ENCODE measurements at regions not wholly inside any gene's neighbourhood (a gene's known extent, or its start where the extent isn't known, plus 50 kb on each side); places are given as distances from the start of the nearest gene placed in this dataset.

- Histone ChIP-seq H3K9ac (ENCODE audit: low read depth in 1 of 3, low read length in 3 of 3) (no peak overlapping the region), H3K4me3 (ENCODE audit: low read length in 3 of 3) (no peak overlapping the region), H3K9me3 (ENCODE audit: control insufficient read depth in 3 of 3, low read length in 3 of 3) (no peaks in the 10 kb centered on the region), H3K27me3 (ENCODE audit: control insufficient read depth in 3 of 3, insufficient read depth in 3 of 3, low read length in 3 of 3) (no peaks in the 10 kb centered on the region), H3K4me1 (ENCODE audit: control insufficient read depth in 3 of 3, insufficient read depth in 3 of 3, low read length in 3 of 3) (peaks cover 3 to 5% (median 4%) of the 10 kb centered on the region in 3 donors), H3K27ac (ENCODE audit: low read depth, low read length) (no peak overlapping the region), H3K36me3 (ENCODE audit: control insufficient read depth in 3 of 3, insufficient read depth in 3 of 3, low read length in 3 of 3) (peaks cover 8 to 36% (median 17%) of the 10 kb centered on the region in 3 donors)
Observed at GRCh38 chr16:31709181-31709580, 164.4 kb upstream of the ZNF267 start.

- peaks cover 3 to 28% (median 15%) of the 10 kb centered on the region in 3 donors for H3K36me3 ChIP-seq (ENCODE audit: control insufficient read depth in 3 of 3, insufficient read depth in 3 of 3, low read length in 3 of 3)
- peaks cover 10 to 12% (median 10%) of the 10 kb centered on the region in 3 donors for H3K4me1 ChIP-seq (ENCODE audit: control insufficient read depth in 3 of 3, insufficient read depth in 3 of 3, low read length in 3 of 3)
- H3K27me3 ChIP-seq (ENCODE audit: control insufficient read depth in 3 of 3, insufficient read depth in 3 of 3, low read length in 3 of 3), result no peaks in the 10 kb centered on the region
- no peak overlapping the region for H3K9ac ChIP-seq (ENCODE audit: low read depth in 1 of 3, low read length in 3 of 3)
- no peak overlapping the region for H3K4me3 ChIP-seq (ENCODE audit: low read length in 3 of 3)
- no peaks in the 10 kb centered on the region for H3K9me3 ChIP-seq (ENCODE audit: control insufficient read depth in 3 of 3, low read length in 3 of 3)
- no peak overlapping the region for H3K27ac ChIP-seq (ENCODE audit: low read depth, low read length)
Observed at GRCh38 chr16:31710134-31710533, 163.5 kb upstream of the ZNF267 start.

GRCh38 chr16:31710880-31711279 is 162.7 kb upstream of the ZNF267 start:
- Histone ChIP-seq H3K9ac (ENCODE audit: low read depth in 1 of 3, low read length in 3 of 3) (no peak overlapping the region), H3K27me3 (ENCODE audit: control insufficient read depth in 3 of 3, insufficient read depth in 3 of 3, low read length in 3 of 3) (no peaks in the 10 kb centered on the region), H3K36me3 (ENCODE audit: control insufficient read depth in 3 of 3, insufficient read depth in 3 of 3, low read length in 3 of 3) (peaks cover 7 to 22% (median 13%) of the 10 kb centered on the region in 3 donors), H3K4me1 (ENCODE audit: control insufficient read depth in 3 of 3, insufficient read depth in 3 of 3, low read length in 3 of 3) (peaks cover 10 to 14% (median 12%) of the 10 kb centered on the region in 3 donors), H3K9me3 (ENCODE audit: control insufficient read depth in 3 of 3, low read length in 3 of 3) (no peaks in the 10 kb centered on the region), H3K27ac (ENCODE audit: low read depth, low read length) (no peak overlapping the region), H3K4me3 (ENCODE audit: low read length in 3 of 3) (no peak overlapping the region)

- no peaks in the 10 kb centered on the region for H3K27me3 ChIP-seq (ENCODE audit: control insufficient read depth in 3 of 3, insufficient read depth in 3 of 3, low read length in 3 of 3)
- H3K4me1 ChIP-seq (ENCODE audit: control insufficient read depth in 3 of 3, insufficient read depth in 3 of 3, low read length in 3 of 3), result peaks cover 10 to 14% (median 12%) of the 10 kb centered on the region in 3 donors
- no peaks in the 10 kb centered on the region for H3K9me3 ChIP-seq (ENCODE audit: control insufficient read depth in 3 of 3, low read length in 3 of 3)
- H3K4me3 ChIP-seq (ENCODE audit: low read length in 3 of 3), result no peak overlapping the region
- peaks cover 9 to 20% (median 18%) of the 10 kb centered on the region in 3 donors for H3K36me3 ChIP-seq (ENCODE audit: control insufficient read depth in 3 of 3, insufficient read depth in 3 of 3, low read length in 3 of 3)
- H3K27ac ChIP-seq (ENCODE audit: low read depth, low read length), result no peak overlapping the region
- no peak overlapping the region for H3K9ac ChIP-seq (ENCODE audit: low read depth in 1 of 3, low read length in 3 of 3)
Observed at GRCh38 chr16:31711344-31711845, 162.2 kb upstream of the ZNF267 start.

- Histone ChIP-seq H3K4me3 (ENCODE audit: low read length in 3 of 3) (no peak overlapping the region), H3K27me3 (ENCODE audit: control insufficient read depth in 3 of 3, insufficient read depth in 3 of 3, low read length in 3 of 3) (no peaks in the 10 kb centered on the region), H3K36me3 (ENCODE audit: control insufficient read depth in 3 of 3, insufficient read depth in 3 of 3, low read length in 3 of 3) (peaks cover 8 to 18% (median 13%) of the 10 kb centered on the region in 3 donors), H3K27ac (ENCODE audit: low read depth, low read length) (no peak overlapping the region), H3K4me1 (ENCODE audit: control insufficient read depth in 3 of 3, insufficient read depth in 3 of 3, low read length in 3 of 3) (peaks cover 10 to 14% (median 12%) of the 10 kb centered on the region in 3 donors), H3K9me3 (ENCODE audit: control insufficient read depth in 3 of 3, low read length in 3 of 3) (no peaks in the 10 kb centered on the region), H3K9ac (ENCODE audit: low read depth in 1 of 3, low read length in 3 of 3) (no peak overlapping the region)
Observed at GRCh38 chr16:31712064-31712540, 161.5 kb upstream of the ZNF267 start.

GRCh38 chr16:31713071-31713944 is 160.3 kb upstream of the ZNF267 start:
- peaks cover 6 to 14% (median 8%) of the 10 kb centered on the region in 3 donors for H3K36me3 ChIP-seq (ENCODE audit: control insufficient read depth in 3 of 3, insufficient read depth in 3 of 3, low read length in 3 of 3)
- no peaks in the 10 kb centered on the region for H3K9me3 ChIP-seq (ENCODE audit: control insufficient read depth in 3 of 3, low read length in 3 of 3)
- H3K9ac ChIP-seq (ENCODE audit: low read depth in 1 of 3, low read length in 3 of 3), result peak overlapping the region; percentile 88 to 98 (median 98)
- H3K27me3 ChIP-seq (ENCODE audit: control insufficient read depth in 3 of 3, insufficient read depth in 3 of 3, low read length in 3 of 3), result no peaks in the 10 kb centered on the region
- peaks cover 12 to 14% (median 14%) of the 10 kb centered on the region in 3 donors for H3K4me1 ChIP-seq (ENCODE audit: control insufficient read depth in 3 of 3, insufficient read depth in 3 of 3, low read length in 3 of 3)
- peak overlapping the region; percentile 74 to 95 (median 94) for H3K4me3 ChIP-seq (ENCODE audit: low read length in 3 of 3)
- H3K27ac ChIP-seq (ENCODE audit: low read depth, low read length), result peak overlapping the region; percentile 89

- peak overlapping the region; percentile 89 for H3K27ac ChIP-seq (ENCODE audit: low read depth, low read length)
Observed at GRCh38 chr16:31713945-31714902, 159.4 kb upstream of the ZNF267 start.

GRCh38 chr16:31714903-31715504 is 158.6 kb upstream of the ZNF267 start:
- Histone ChIP-seq H3K9me3 (ENCODE audit: control insufficient read depth in 3 of 3, low read length in 3 of 3) (no peaks in the 10 kb centered on the region), H3K36me3 (ENCODE audit: control insufficient read depth in 3 of 3, insufficient read depth in 3 of 3, low read length in 3 of 3) (peaks cover 4 to 12% (median 8%) of the 10 kb centered on the region in 3 donors), H3K4me3 (ENCODE audit: low read length in 3 of 3) (peak overlapping the region in 1 of 3 donors; percentile 94), H3K27me3 (ENCODE audit: control insufficient read depth in 3 of 3, insufficient read depth in 3 of 3, low read length in 3 of 3) (no peaks in the 10 kb centered on the region), H3K9ac (ENCODE audit: low read depth in 1 of 3, low read length in 3 of 3) (no peak overlapping the region), H3K4me1 (ENCODE audit: control insufficient read depth in 3 of 3, insufficient read depth in 3 of 3, low read length in 3 of 3) (peaks cover 12 to 21% (median 21%) of the 10 kb centered on the region in 3 donors), H3K27ac (ENCODE audit: low read depth, low read length) (no peak overlapping the region)

More at GRCh38 chr16:31713945-31714902, 159.4 kb upstream of the ZNF267 start:
- Histone ChIP-seq H3K9me3 (ENCODE audit: control insufficient read depth in 3 of 3, low read length in 3 of 3) (no peaks in the 10 kb centered on the region), H3K27me3 (ENCODE audit: control insufficient read depth in 3 of 3, insufficient read depth in 3 of 3, low read length in 3 of 3) (no peaks in the 10 kb centered on the region), H3K9ac (ENCODE audit: low read depth in 1 of 3, low read length in 3 of 3) (peak overlapping the region; percentile 88 to 98 (median 98)), H3K4me1 (ENCODE audit: control insufficient read depth in 3 of 3, insufficient read depth in 3 of 3, low read length in 3 of 3) (peaks cover 12 to 21% (median 19%) of the 10 kb centered on the region in 3 donors), H3K4me3 (ENCODE audit: low read length in 3 of 3) (peak overlapping the region; percentile 74 to 95 (median 94)), H3K36me3 (ENCODE audit: control insufficient read depth in 3 of 3, insufficient read depth in 3 of 3, low read length in 3 of 3) (peaks cover 4 to 10% (median 8%) of the 10 kb centered on the region in 3 donors)

GRCh38 chr16:31715915-31716314 is 157.7 kb upstream of the ZNF267 start:
- Histone ChIP-seq H3K36me3 (ENCODE audit: control insufficient read depth in 3 of 3, insufficient read depth in 3 of 3, low read length in 3 of 3) (peaks cover 4 to 14% (median 8%) of the 10 kb centered on the region in 3 donors), H3K9me3 (ENCODE audit: control insufficient read depth in 3 of 3, low read length in 3 of 3) (no peaks in the 10 kb centered on the region), H3K4me3 (ENCODE audit: low read length in 3 of 3) (no peak overlapping the region), H3K4me1 (ENCODE audit: control insufficient read depth in 3 of 3, insufficient read depth in 3 of 3, low read length in 3 of 3) (peaks cover 12 to 21% (median 21%) of the 10 kb centered on the region in 3 donors), H3K27ac (ENCODE audit: low read depth, low read length) (no peak overlapping the region), H3K27me3 (ENCODE audit: control insufficient read depth in 3 of 3, insufficient read depth in 3 of 3, low read length in 3 of 3) (no peaks in the 10 kb centered on the region), H3K9ac (ENCODE audit: low read depth in 1 of 3, low read length in 3 of 3) (no peak overlapping the region)

All from skeletal muscle tissue (tissue), 3 donors.